Nephron (organoid): ENCODE measurements at regions not wholly inside any gene's neighbourhood (a gene's known extent, or its start where the extent isn't known, plus 50 kb on each side); places are given as distances from the start of the nearest gene placed in this dataset.
A peak's percentile ranks its signal among the peaks of the same experiment; 100 is the strongest.

ENCODE experiments used
- H3K27ac Mint-ChIP-seq, 3 experiments: 2 replicates each; pipeline ENCODE4 v1.8.0; 2020; ENCODE audit warnings: mixed read lengths in 3 of 3, mild to moderate bottlenecking in 2 of 3, moderate library complexity in 1 of 3
- H3K27me3 Mint-ChIP-seq: 2 replicates; pipeline ENCODE4 v1.8.0; 2021; ENCODE audit warnings: low read depth, mild to moderate bottlenecking, moderate library complexity, mixed read lengths
- H3K36me3 Mint-ChIP-seq: 2 replicates; pipeline ENCODE4 v1.8.0; 2020; ENCODE audit warnings: low read depth, mixed read lengths
- H3K4me1 Mint-ChIP-seq: 2 replicates; pipeline ENCODE4 v1.8.0; 2020; ENCODE audit warnings: mixed read lengths
- H3K4me3 Mint-ChIP-seq, 3 experiments: 2 replicates each; pipeline ENCODE4 v1.8.0; 2020; ENCODE audit warnings: mild to moderate bottlenecking in 3 of 3, mixed read lengths in 3 of 3, moderate library complexity in 2 of 3
- H3K9me3 Mint-ChIP-seq: 2 replicates; pipeline ENCODE4 v1.8.0; 2020; ENCODE audit warnings: mixed read lengths
- TF ChIP-seq, protein P1 (sequence below), 3 experiments: fragments of 200-600 bp; sonication (generic); IDR thresholded peaks; one replicate each; pipeline ENCODE4 v1.5.0; 2021; ENCODE audit warnings: antibody characterized with exemption in 3 of 3; ENCODE audit not compliant: unreplicated experiment in 3 of 3

DNA sequence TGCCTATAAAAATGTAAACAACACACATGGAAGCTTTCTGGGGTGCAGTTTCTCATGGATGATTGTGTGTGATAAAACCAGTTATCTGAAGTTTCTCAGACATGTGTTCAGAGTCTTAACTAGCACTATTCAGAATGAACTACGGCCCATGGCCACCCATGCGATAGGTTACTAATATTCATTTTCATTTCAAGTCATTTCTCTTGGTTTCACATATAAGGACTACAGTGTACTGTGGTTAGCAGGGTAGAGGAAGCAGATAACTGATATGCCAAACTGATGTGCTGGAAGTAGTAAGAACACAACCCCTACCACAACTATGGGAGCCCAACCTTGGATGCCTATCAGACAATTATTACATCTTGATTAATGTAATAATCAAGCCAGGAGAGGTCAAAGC lies 372.1 kb downstream of the DTWD2 start:
- TF ChIP-seq, protein P1, sequence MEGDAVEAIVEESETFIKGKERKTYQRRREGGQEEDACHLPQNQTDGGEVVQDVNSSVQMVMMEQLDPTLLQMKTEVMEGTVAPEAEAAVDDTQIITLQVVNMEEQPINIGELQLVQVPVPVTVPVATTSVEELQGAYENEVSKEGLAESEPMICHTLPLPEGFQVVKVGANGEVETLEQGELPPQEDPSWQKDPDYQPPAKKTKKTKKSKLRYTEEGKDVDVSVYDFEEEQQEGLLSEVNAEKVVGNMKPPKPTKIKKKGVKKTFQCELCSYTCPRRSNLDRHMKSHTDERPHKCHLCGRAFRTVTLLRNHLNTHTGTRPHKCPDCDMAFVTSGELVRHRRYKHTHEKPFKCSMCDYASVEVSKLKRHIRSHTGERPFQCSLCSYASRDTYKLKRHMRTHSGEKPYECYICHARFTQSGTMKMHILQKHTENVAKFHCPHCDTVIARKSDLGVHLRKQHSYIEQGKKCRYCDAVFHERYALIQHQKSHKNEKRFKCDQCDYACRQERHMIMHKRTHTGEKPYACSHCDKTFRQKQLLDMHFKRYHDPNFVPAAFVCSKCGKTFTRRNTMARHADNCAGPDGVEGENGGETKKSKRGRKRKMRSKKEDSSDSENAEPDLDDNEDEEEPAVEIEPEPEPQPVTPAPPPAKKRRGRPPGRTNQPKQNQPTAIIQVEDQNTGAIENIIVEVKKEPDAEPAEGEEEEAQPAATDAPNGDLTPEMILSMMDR (IDR thresholded peaks at IDR 0.05; ENCODE audit: unreplicated experiment in 3 of 3), result no peak
- no peak overlapping the region for H3K27ac Mint-ChIP-seq
- H3K9me3 Mint-ChIP-seq, result no peaks in the 10 kb centered on the region
- no peak overlapping the region for H3K4me3 Mint-ChIP-seq
- H3K27me3 Mint-ChIP-seq, result peaks cover 6% of the 10 kb centered on the region
- no peaks in the 10 kb centered on the region for H3K36me3 Mint-ChIP-seq
- peaks cover 14% of the 10 kb centered on the region for H3K4me1 Mint-ChIP-seq

- H3K9me3 Mint-ChIP-seq, result no peaks in the 10 kb centered on the region
- H3K27ac Mint-ChIP-seq, result peak overlapping the region in 2 of 3 experiments; percentile 13 to 19
- peaks cover 14% of the 10 kb centered on the region for H3K4me1 Mint-ChIP-seq
- TF ChIP-seq, protein P1 (IDR thresholded peaks at IDR 0.05; ENCODE audit: unreplicated experiment in 3 of 3), result no peak
- no peak overlapping the region for H3K4me3 Mint-ChIP-seq
- H3K27me3 Mint-ChIP-seq, result peaks cover 6% of the 10 kb centered on the region
- H3K36me3 Mint-ChIP-seq, result no peaks in the 10 kb centered on the region
Observed at GRCh38 chr5:118614731-118615456, 373.5 kb downstream of the DTWD2 start.

DNA sequence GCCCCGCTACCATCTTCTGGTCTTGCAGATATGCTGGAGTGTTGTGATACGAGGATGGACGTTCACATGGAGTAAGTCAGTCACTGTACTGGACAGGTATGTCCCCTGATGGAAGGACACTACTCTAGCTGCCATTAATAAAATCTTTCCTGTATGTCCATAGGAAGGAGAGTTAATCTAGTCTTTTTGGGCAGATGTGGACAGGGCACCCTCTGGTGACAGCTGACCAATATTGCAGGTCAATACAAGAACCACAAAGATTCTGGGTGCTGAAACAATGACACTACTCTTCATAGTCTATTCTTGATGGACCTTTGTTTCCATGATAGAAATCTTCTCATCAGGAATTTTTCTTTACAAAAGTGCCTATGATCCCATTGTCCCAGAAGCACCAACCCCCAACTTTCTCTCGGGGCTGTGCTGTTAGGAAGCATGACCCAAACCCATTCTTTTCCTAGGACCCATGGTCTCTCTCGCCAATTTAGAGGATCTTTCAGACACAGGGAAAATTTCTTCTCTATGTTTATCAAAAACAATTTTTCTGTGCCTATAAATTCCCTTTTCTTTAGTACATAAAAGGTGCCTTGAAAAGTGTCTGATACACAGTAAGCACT lies 376.9 kb downstream of the DTWD2 start:
- Mint-ChIP-seq H3K27ac (no peak overlapping the region), H3K4me1 (peaks cover 14% of the 10 kb centered on the region)

DNA sequence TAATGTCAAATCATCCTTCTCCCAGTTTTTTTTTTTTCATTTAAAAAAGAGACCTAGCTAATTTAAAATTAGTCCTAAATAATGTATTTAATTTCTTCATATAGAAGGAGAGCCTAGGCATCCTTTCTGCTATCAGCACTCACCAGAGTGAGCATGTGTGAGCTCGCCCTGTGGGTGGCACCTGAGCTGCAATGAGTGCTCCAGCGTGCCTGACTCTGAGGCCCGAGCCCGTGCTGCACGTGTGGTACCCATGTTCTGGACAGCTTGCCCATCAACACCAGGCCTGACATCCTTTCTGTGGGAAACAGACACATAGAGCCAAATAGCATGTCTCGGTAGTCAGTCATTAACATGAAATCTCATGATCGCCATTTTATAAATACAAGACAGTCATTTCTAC lies 381.4 kb downstream of the DTWD2 start:
- no peaks in the 10 kb centered on the region for H3K9me3 Mint-ChIP-seq
- no peaks in the 10 kb centered on the region for H3K36me3 Mint-ChIP-seq
- TF ChIP-seq, protein P1 (IDR thresholded peaks at IDR 0.05; ENCODE audit: unreplicated experiment in 3 of 3), result no peak
- no peak overlapping the region for H3K27ac Mint-ChIP-seq
- peaks cover 6% of the 10 kb centered on the region for H3K4me1 Mint-ChIP-seq
- no peak overlapping the region for H3K4me3 Mint-ChIP-seq
- H3K27me3 Mint-ChIP-seq, result no peaks in the 10 kb centered on the region

More for the DNA sequence above, 376.9 kb downstream of the DTWD2 start:
- Mint-ChIP-seq H3K4me3 (no peak overlapping the region), H3K9me3 (no peaks in the 10 kb centered on the region), H3K36me3 (no peaks in the 10 kb centered on the region), H3K27me3 (peaks cover 6% of the 10 kb centered on the region)
- TF ChIP-seq, protein P1 (IDR thresholded peaks at IDR 0.05; ENCODE audit: unreplicated experiment in 3 of 3), result peak; percentile 17 to 55 (median 22)

GRCh38 chr5:118605761-118606160 lies 382.6 kb downstream of the DTWD2 start:
- no peak overlapping the region for H3K27ac Mint-ChIP-seq
- peaks cover 4% of the 10 kb centered on the region for H3K36me3 Mint-ChIP-seq
- no peaks in the 10 kb centered on the region for H3K27me3 Mint-ChIP-seq
- peaks cover 6% of the 10 kb centered on the region for H3K4me1 Mint-ChIP-seq
- no peak overlapping the region for H3K4me3 Mint-ChIP-seq
- H3K9me3 Mint-ChIP-seq, result peaks cover 7% of the 10 kb centered on the region
- TF ChIP-seq, protein P1 (IDR thresholded peaks at IDR 0.05; ENCODE audit: unreplicated experiment in 3 of 3), result no peak
